MM.1S (cell line): ENCODE measurements at regions not wholly inside any gene's neighbourhood (a gene's known extent, or its start where the extent isn't known, plus 50 kb on each side); places are given as distances from the start of the nearest gene placed in this dataset.

Experiments used
- DNase-seq: peaks from one replicate; pipeline ENCODE4 v3.0.0-alpha.2; 2015
- H2AFZ ChIP-seq: fragments of 300-600 bp; sonication (generic); 2 replicates; pipeline ENCODE4 v1.6.0; 2016; ENCODE audit warnings: antibody characterized with exemption, low read length
- H3F3A ChIP-seq: fragments of 300-600 bp; sonication (generic); 2 replicates; pipeline ENCODE4 v1.6.1; 2016; ENCODE audit warnings: mild to moderate bottlenecking, antibody characterized with exemption, low read length, moderate library complexity, mixed read lengths; ENCODE audit not compliant: insufficient read depth
- H3K27ac ChIP-seq: fragments of 300-600 bp; sonication (generic); 2 replicates; pipeline ENCODE4 v1.5.1; 2016; ENCODE audit warnings: mild to moderate bottlenecking, low read length
- H3K27me3 ChIP-seq: fragments of 300-600 bp; sonication (generic); replicated peaks from 2 replicates; pipeline ENCODE4 v1.6.0; 2016; ENCODE audit warnings: low read length; ENCODE audit not compliant: insufficient read depth
- H3K36me3 ChIP-seq: fragments of 300-600 bp; sonication (generic); replicated peaks from 2 replicates; pipeline ENCODE4 v1.6.1; 2016; ENCODE audit warnings: mild to moderate bottlenecking, low read length, mixed read lengths; ENCODE audit not compliant: insufficient read depth
- H3K4me1 ChIP-seq: fragments of 300-600 bp; sonication (generic); 2 replicates; pipeline ENCODE4 v1.6.1; 2016; ENCODE audit warnings: low read length, mixed read lengths
- H3K4me2 ChIP-seq: fragments of 300-600 bp; sonication (generic); 2 replicates; pipeline ENCODE4 v1.6.0; 2016; ENCODE audit warnings: low read depth, low read length
- H3K4me3 ChIP-seq: fragments of 300-600 bp; sonication (generic); 2 replicates; pipeline ENCODE4 v1.5.1; 2016; ENCODE audit warnings: low read length, mixed read lengths
- H3K79me2 ChIP-seq: fragments of 300-600 bp; sonication (generic); 2 replicates; pipeline ENCODE4 v1.6.1; 2016; ENCODE audit warnings: mixed run types, low read length, mixed read lengths
- H3K9ac ChIP-seq: fragments of 300-600 bp; sonication (generic); 2 replicates; pipeline ENCODE4 v1.6.1; 2016; ENCODE audit warnings: low read length, mixed read lengths
- H3K9me2 ChIP-seq: fragments of 300-600 bp; sonication (generic); replicated peaks from 2 replicates; pipeline ENCODE4 v1.6.1; 2016; ENCODE audit warnings: mild to moderate bottlenecking, low read length, mixed read lengths; ENCODE audit not compliant: insufficient read depth
- H3K9me3 ChIP-seq: fragments of 300-600 bp; sonication (generic); replicated peaks from 2 replicates; pipeline ENCODE4 v1.6.1; 2016; ENCODE audit warnings: mild to moderate bottlenecking, low read length, mixed read lengths; ENCODE audit not compliant: insufficient read depth
- H4K20me1 ChIP-seq: fragments of 300-600 bp; sonication (generic); 2 replicates; pipeline ENCODE4 v1.6.1; 2016; ENCODE audit warnings: mild to moderate bottlenecking, low read length, moderate library complexity, mixed read lengths; ENCODE audit not compliant: insufficient read depth
- CTCF ChIP-seq: fragments of 300-600 bp; sonication (generic); IDR thresholded peaks from 2 replicates; pipeline ENCODE4 v1.5.1; 2016; ENCODE audit warnings: antibody characterized with exemption, low read length, mixed read lengths
- EZH2 ChIP-seq: fragments of 300-600 bp; sonication (generic); optimal IDR thresholded peaks from 2 replicates; pipeline ENCODE3; 2017; ENCODE audit warnings: low read depth, mild to moderate bottlenecking, antibody characterized with exemption, low read length, mixed read lengths
- EZH2phosphoT487 ChIP-seq: fragments of 300-600 bp; sonication (generic); IDR thresholded peaks from 2 replicates; pipeline ENCODE4 v1.6.1; 2018; ENCODE audit warnings: antibody characterized with exemption, low read length

- Histone ChIP-seq H2AFZ (no peak overlapping the region), H3K27ac (no peak overlapping the region)
Observed at GRCh38 chr3:137061186-137061585, 103.4 kb downstream of the IL20RB start.

GRCh38 chr3:137062250-137062649 lies 104.5 kb downstream of the IL20RB start:
- H2AFZ ChIP-seq = no peak overlapping the region
- H3K36me3 ChIP-seq = no peaks in the 10 kb centered on the region
- DNase-seq = no peak
- TF ChIP-seq CTCF (no peak), EZH2phosphoT487 (no peak), EZH2 (no peak)
- H3K9ac ChIP-seq = no peak overlapping the region
- no peaks in the 10 kb centered on the region for H3K79me2 ChIP-seq
- H3K9me3 ChIP-seq = no peaks in the 10 kb centered on the region
- H3K27ac ChIP-seq = no peak overlapping the region
- H3K9me2 ChIP-seq = no peaks in the 10 kb centered on the region
- no peaks in the 10 kb centered on the region for H4K20me1 ChIP-seq
- H3F3A ChIP-seq = no peaks in the 10 kb centered on the region
- no peaks in the 10 kb centered on the region for H3K27me3 ChIP-seq
- H3K4me3 ChIP-seq = no peak overlapping the region
- no peaks in the 10 kb centered on the region for H3K4me1 ChIP-seq
- H3K4me2 ChIP-seq = no peak overlapping the region

More at GRCh38 chr3:137061186-137061585, 103.4 kb downstream of the IL20RB start:
- no peaks in the 10 kb centered on the region for H3K9me2 ChIP-seq
- no peaks in the 10 kb centered on the region for H3K79me2 ChIP-seq
- H3F3A ChIP-seq = no peaks in the 10 kb centered on the region
- no peaks in the 10 kb centered on the region for H3K4me1 ChIP-seq
- no peaks in the 10 kb centered on the region for H3K27me3 ChIP-seq
- no peaks in the 10 kb centered on the region for H3K9me3 ChIP-seq
- H3K36me3 ChIP-seq = no peaks in the 10 kb centered on the region
- H3K4me3 ChIP-seq = no peak overlapping the region
- DNase-seq = no peak
- no peak overlapping the region for H3K9ac ChIP-seq
- no peaks in the 10 kb centered on the region for H4K20me1 ChIP-seq
- H3K4me2 ChIP-seq = no peak overlapping the region
- TF ChIP-seq EZH2 (no peak), CTCF (no peak), EZH2phosphoT487 (no peak)

- Histone ChIP-seq H3K9me2 (no peaks in the 10 kb centered on the region), H4K20me1 (no peaks in the 10 kb centered on the region), H3F3A (no peaks in the 10 kb centered on the region), H3K9ac (no peak overlapping the region), H3K4me2 (no peak overlapping the region), H3K79me2 (no peaks in the 10 kb centered on the region), H3K36me3 (no peaks in the 10 kb centered on the region), H3K4me1 (no peaks in the 10 kb centered on the region), H3K9me3 (no peaks in the 10 kb centered on the region), H3K27me3 (no peaks in the 10 kb centered on the region), H2AFZ (no peak overlapping the region), H3K4me3 (no peak overlapping the region), H3K27ac (no peak overlapping the region)
- TF ChIP-seq EZH2 (no peak), EZH2phosphoT487 (no peak), CTCF (no peak)
- DNase-seq = no peak
Observed at GRCh38 chr3:137065381-137065780, 107.6 kb downstream of the IL20RB start.
